ENCODE measurements at regions not wholly inside any gene's neighbourhood (a gene's known extent, or its start where the extent isn't known, plus 50 kb on each side); places are given as distances from the start of the nearest gene placed in this dataset.
A peak's percentile ranks its signal among the peaks of the same experiment; 100 is the strongest.

DNA sequence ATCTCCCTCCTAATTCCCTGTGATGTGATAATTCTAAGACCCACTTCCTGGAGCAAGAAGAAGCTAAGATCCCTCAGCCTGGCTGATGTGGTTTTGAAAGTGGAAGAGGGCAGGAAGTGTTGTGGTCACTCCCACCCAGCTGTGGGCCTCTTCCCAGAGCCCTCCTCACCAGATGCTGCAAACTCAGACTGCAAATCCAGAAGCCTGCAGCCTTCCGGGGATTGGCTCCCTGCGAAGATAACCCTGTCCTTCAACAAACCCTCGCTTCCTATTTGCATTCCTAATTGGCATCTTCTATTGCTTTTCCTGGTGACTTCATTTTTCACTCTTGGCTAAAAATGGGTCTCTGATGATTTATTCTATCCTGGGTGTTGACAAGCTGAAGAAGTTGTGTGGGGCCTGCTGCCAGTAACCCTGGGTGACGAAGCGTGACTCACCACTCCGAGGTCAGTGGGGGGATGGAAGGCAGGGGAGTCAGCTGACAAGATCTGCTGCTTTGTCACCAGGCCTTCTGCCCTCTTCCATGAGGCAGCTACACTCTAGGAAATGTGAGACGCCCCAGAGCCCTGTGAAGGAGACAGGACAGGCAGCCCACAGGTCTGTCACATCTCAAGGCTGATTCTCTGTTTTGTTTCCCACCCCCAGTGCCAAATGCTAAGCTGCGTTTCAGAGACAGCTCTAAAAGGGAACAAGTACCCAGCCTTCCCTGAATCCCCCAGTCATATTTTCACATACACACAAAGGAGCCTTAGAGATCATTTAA is 99.7 kb upstream of the LIPC start (continued):
- TF ChIP-seq, protein P1, sequence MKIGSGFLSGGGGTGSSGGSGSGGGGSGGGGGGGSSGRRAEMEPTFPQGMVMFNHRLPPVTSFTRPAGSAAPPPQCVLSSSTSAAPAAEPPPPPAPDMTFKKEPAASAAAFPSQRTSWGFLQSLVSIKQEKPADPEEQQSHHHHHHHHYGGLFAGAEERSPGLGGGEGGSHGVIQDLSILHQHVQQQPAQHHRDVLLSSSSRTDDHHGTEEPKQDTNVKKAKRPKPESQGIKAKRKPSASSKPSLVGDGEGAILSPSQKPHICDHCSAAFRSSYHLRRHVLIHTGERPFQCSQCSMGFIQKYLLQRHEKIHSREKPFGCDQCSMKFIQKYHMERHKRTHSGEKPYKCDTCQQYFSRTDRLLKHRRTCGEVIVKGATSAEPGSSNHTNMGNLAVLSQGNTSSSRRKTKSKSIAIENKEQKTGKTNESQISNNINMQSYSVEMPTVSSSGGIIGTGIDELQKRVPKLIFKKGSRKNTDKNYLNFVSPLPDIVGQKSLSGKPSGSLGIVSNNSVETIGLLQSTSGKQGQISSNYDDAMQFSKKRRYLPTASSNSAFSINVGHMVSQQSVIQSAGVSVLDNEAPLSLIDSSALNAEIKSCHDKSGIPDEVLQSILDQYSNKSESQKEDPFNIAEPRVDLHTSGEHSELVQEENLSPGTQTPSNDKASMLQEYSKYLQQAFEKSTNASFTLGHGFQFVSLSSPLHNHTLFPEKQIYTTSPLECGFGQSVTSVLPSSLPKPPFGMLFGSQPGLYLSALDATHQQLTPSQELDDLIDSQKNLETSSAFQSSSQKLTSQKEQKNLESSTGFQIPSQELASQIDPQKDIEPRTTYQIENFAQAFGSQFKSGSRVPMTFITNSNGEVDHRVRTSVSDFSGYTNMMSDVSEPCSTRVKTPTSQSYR (CRISPR knock-in tag; IDR thresholded peaks at IDR 0.05; ENCODE audit: borderline replicate concordance), result peak; percentile 98
- TF ChIP-seq, protein P2, sequence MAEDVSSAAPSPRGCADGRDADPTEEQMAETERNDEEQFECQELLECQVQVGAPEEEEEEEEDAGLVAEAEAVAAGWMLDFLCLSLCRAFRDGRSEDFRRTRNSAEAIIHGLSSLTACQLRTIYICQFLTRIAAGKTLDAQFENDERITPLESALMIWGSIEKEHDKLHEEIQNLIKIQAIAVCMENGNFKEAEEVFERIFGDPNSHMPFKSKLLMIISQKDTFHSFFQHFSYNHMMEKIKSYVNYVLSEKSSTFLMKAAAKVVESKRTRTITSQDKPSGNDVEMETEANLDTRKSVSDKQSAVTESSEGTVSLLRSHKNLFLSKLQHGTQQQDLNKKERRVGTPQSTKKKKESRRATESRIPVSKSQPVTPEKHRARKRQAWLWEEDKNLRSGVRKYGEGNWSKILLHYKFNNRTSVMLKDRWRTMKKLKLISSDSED (CRISPR knock-in tag; IDR thresholded peaks at IDR 0.05), result no peak
- TF ChIP-seq IKZF4 (CRISPR knock-in tag; IDR thresholded peaks at IDR 0.05; ENCODE audit: borderline replicate concordance, low read depth, not compliant biosample characterization), result no peak
- TF ChIP-seq, protein P3, sequence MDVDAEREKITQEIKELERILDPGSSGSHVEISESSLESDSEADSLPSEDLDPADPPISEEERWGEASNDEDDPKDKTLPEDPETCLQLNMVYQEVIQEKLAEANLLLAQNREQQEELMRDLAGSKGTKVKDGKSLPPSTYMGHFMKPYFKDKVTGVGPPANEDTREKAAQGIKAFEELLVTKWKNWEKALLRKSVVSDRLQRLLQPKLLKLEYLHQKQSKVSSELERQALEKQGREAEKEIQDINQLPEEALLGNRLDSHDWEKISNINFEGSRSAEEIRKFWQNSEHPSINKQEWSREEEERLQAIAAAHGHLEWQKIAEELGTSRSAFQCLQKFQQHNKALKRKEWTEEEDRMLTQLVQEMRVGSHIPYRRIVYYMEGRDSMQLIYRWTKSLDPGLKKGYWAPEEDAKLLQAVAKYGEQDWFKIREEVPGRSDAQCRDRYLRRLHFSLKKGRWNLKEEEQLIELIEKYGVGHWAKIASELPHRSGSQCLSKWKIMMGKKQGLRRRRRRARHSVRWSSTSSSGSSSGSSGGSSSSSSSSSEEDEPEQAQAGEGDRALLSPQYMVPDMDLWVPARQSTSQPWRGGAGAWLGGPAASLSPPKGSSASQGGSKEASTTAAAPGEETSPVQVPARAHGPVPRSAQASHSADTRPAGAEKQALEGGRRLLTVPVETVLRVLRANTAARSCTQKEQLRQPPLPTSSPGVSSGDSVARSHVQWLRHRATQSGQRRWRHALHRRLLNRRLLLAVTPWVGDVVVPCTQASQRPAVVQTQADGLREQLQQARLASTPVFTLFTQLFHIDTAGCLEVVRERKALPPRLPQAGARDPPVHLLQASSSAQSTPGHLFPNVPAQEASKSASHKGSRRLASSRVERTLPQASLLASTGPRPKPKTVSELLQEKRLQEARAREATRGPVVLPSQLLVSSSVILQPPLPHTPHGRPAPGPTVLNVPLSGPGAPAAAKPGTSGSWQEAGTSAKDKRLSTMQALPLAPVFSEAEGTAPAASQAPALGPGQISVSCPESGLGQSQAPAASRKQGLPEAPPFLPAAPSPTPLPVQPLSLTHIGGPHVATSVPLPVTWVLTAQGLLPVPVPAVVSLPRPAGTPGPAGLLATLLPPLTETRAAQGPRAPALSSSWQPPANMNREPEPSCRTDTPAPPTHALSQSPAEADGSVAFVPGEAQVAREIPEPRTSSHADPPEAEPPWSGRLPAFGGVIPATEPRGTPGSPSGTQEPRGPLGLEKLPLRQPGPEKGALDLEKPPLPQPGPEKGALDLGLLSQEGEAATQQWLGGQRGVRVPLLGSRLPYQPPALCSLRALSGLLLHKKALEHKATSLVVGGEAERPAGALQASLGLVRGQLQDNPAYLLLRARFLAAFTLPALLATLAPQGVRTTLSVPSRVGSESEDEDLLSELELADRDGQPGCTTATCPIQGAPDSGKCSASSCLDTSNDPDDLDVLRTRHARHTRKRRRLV (CRISPR knock-in tag; IDR thresholded peaks at IDR 0.05), result peak; percentile 98
- no peak for TF ChIP-seq KLF6 (CRISPR knock-in tag; IDR thresholded peaks at IDR 0.05)
- TF ChIP-seq ZSCAN12 (CRISPR knock-in tag; IDR thresholded peaks at IDR 0.05), result no peak
- TF ChIP-seq FOSL2 (CRISPR knock-in tag; IDR thresholded peaks at IDR 0.05), result peak; percentile 100
- peak; percentile 49 for TF ChIP-seq BHLHE40 (IDR thresholded peaks at IDR 0.05; ENCODE audit: low read length)
- TF ChIP-seq ZNF629 (CRISPR knock-in tag; conservative IDR thresholded peaks at IDR 0.05), result no peak
- TF ChIP-seq ZFX (CRISPR knock-in tag; IDR thresholded peaks at IDR 0.05; ENCODE audit: low read depth), result peak; percentile 81
- peak; percentile 46; the same call in 1 of the 2 replicates for TF ChIP-seq NFYB (CRISPR knock-in tag; IDR thresholded peaks at IDR 0.05)
- no peak for TF ChIP-seq ZNF878 (CRISPR knock-in tag; IDR thresholded peaks at IDR 0.05)
- TF ChIP-seq KLF16 (CRISPR knock-in tag; IDR thresholded peaks at IDR 0.05), result 0 out of 4 replicates have a peak, but pooled peaks of 1 of the 2 experiments have one; percentile 63
- TF ChIP-seq, protein P4, sequence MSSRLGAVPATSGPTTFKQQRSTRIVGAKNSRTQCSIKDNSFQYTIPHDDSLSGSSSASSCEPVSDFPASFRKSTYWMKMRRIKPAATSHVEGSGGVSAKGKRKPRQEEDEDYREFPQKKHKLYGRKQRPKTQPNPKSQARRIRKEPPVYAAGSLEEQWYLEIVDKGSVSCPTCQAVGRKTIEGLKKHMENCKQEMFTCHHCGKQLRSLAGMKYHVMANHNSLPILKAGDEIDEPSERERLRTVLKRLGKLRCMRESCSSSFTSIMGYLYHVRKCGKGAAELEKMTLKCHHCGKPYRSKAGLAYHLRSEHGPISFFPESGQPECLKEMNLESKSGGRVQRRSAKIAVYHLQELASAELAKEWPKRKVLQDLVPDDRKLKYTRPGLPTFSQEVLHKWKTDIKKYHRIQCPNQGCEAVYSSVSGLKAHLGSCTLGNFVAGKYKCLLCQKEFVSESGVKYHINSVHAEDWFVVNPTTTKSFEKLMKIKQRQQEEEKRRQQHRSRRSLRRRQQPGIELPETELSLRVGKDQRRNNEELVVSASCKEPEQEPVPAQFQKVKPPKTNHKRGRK (CRISPR knock-in tag; IDR thresholded peaks at IDR 0.05), result no peak
- TF ChIP-seq, protein P5, sequence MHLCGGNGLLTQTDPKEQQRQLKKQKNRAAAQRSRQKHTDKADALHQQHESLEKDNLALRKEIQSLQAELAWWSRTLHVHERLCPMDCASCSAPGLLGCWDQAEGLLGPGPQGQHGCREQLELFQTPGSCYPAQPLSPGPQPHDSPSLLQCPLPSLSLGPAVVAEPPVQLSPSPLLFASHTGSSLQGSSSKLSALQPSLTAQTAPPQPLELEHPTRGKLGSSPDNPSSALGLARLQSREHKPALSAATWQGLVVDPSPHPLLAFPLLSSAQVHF (CRISPR knock-in tag; IDR thresholded peaks at IDR 0.05), result no peak
- TF ChIP-seq PAX8 (CRISPR knock-in tag; IDR thresholded peaks at IDR 0.05; ENCODE audit: borderline replicate concordance), result no peak
- TF ChIP-seq ZNF10 (CRISPR knock-in tag; IDR thresholded peaks at IDR 0.05; ENCODE audit: borderline replicate concordance, low read depth), result no peak
